ENCODE measurements at regions not wholly inside any gene's neighbourhood (a gene's known extent, or its start where the extent isn't known, plus 50 kb on each side); places are given as distances from the start of the nearest gene placed in this dataset.
"Not testable (repeated sequence)": the region's sequence is repeated elsewhere in the genome, so short reads cannot be mapped to it uniquely, and the experiment has no call there.

DNA sequence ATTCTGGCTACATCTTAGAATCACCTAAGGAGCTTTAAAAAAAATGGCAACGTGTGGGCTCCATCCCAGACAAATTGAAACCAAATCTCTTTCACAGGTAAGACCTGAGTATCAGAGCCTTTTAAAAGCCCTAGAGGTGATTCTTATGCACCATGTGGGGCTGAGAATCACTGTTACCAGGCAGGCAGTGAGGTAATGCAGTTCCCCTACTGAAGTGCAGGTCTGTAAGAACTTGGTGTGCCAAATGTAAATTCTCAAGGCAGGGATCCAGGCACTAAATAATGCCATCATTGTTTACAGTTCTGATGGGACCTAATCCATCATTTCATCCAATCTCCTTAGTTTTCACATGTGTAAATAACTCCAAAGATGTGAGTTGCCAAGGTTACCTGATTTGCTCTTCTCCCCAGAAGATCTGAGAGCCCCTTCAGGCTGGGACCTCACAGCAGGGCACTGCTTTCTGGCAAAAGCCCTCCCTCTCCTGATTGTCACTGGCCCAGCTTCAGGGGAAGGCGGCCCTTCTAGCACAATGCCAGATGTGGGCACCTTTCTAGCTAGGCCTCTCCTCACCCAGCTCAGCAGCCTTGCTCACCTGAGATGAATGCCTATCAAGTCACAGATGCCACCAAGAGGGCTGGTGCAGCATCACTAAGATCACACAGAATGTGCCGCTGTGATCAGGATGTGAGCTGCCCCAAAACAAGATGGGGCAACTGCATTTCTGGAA is 73.6 kb upstream of the RGPD5 start:
- 55 to 64% methylated on average over 2 of the region's 3 CpGs for WGBS, 2 donors (ENCODE audit: low coverage in 1 of 2)
- Histone ChIP-seq H3K4me3 (no peak overlapping the region), H3K27me3 (no peaks in the 10 kb centered on the region), H3K27ac (no peak overlapping the region), H3K4me1 (no peaks in the 10 kb centered on the region), H3K9me3 (no peaks in the 10 kb centered on the region), H3K36me3 (no peaks in the 10 kb centered on the region)
- TF ChIP-seq POLR2A (IDR thresholded peaks at IDR 0.05) (no peak), EP300 (IDR thresholded peaks at IDR 0.05) (no peak), POLR2AphosphoS5 (IDR thresholded peaks at IDR 0.05) (no peak)
- TF ChIP-seq, protein P1, sequence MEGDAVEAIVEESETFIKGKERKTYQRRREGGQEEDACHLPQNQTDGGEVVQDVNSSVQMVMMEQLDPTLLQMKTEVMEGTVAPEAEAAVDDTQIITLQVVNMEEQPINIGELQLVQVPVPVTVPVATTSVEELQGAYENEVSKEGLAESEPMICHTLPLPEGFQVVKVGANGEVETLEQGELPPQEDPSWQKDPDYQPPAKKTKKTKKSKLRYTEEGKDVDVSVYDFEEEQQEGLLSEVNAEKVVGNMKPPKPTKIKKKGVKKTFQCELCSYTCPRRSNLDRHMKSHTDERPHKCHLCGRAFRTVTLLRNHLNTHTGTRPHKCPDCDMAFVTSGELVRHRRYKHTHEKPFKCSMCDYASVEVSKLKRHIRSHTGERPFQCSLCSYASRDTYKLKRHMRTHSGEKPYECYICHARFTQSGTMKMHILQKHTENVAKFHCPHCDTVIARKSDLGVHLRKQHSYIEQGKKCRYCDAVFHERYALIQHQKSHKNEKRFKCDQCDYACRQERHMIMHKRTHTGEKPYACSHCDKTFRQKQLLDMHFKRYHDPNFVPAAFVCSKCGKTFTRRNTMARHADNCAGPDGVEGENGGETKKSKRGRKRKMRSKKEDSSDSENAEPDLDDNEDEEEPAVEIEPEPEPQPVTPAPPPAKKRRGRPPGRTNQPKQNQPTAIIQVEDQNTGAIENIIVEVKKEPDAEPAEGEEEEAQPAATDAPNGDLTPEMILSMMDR (IDR thresholded peaks at IDR 0.05) = no peak
- no peak for ATAC-seq

DNA sequence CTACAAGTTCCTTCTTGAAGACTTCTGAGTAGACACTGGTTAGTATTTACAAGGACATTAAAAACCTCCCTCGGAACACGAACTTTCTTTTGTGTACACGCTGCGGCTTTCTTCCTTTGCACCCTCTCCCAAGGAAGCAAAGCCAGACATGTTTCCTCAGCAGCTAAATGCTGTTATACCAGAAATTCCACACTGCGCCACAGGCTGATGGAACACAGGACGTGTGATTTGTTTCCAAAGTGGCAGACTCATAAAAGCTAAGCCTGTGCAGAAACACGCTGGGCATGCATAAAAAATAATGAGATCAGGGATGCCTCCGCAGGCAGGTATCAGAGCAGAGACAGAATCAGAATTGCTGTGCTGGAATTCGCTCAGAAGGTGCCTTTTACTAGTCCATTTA is 73.0 kb upstream of the RGPD5 start:
- Histone ChIP-seq H3K9me3 (no peaks in the 10 kb centered on the region), H3K27ac (no peak overlapping the region), H3K36me3 (no peaks in the 10 kb centered on the region), H3K4me1 (no peaks in the 10 kb centered on the region), H3K4me3 (no peak overlapping the region), H3K27me3 (peaks cover under 1% of the 10 kb centered on the region)
- TF ChIP-seq EP300 (IDR thresholded peaks at IDR 0.05) = no peak
- TF ChIP-seq, protein P1 (IDR thresholded peaks at IDR 0.05) = no peak
- TF ChIP-seq POLR2AphosphoS5 (IDR thresholded peaks at IDR 0.05) = no peak
- no peak for TF ChIP-seq POLR2A (IDR thresholded peaks at IDR 0.05)
- no peak for ATAC-seq
- WGBS, 2 donors (ENCODE audit: low coverage in 1 of 2) = 66 to 100% methylated on average over 6 to 8 of the region's 9 CpGs

DNA sequence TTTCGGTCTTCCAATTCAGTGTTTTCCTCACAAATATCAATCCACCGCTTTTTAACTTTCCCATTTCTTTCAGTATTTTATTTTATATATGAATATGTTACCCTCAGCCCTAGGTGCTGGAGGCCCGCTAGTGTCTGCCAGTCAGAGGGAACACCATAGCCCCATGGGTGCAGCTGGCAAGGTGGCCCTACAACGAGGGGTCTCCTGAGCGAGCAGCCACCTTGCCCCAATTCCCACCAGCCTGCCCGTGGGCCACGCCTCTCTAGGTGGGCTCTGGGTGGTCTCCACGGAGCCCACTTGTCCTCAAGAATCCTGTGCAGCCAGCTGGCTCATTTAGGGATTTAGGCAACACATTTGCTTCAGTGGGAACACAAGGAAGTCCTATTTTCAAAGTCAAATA is 72.5 kb upstream of the RGPD5 start:
- no peak for ATAC-seq
- TF ChIP-seq, protein P1 (IDR thresholded peaks at IDR 0.05) = no peak
- no peak for TF ChIP-seq POLR2AphosphoS5 (IDR thresholded peaks at IDR 0.05)
- no peak for TF ChIP-seq EP300 (IDR thresholded peaks at IDR 0.05)
- no peak for TF ChIP-seq POLR2A (IDR thresholded peaks at IDR 0.05)
- peaks cover 6% of the 10 kb centered on the region for H3K27me3 ChIP-seq
- H3K4me1 ChIP-seq = no peaks in the 10 kb centered on the region
- H3K27ac ChIP-seq = no peak overlapping the region
- H3K9me3 ChIP-seq = no peaks in the 10 kb centered on the region
- WGBS, 2 donors (ENCODE audit: low coverage in 1 of 2) = 93 to 100% methylated on average over 3 to 4 of the region's 8 CpGs
- no peak overlapping the region for H3K4me3 ChIP-seq
- no peaks in the 10 kb centered on the region for H3K36me3 ChIP-seq

DNA sequence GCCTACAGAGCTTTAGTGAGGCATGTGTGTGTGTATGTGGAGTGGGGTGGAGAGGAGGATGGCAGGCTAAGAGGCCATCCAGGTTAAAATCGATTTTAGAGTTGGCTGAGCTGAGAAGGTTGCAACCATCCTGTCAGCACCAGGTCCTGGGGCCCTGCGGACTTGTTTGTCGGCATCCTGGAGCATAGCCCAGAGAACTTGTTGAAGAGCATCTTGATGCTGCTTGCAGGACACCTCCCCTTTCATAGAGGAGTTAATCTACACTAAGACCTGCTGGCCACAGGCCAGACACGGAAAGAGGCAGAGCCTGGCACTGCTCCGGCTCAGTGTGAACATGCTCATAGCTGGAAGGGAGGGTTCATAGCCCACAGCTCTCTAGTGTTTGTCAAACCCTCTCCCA is 72.1 kb upstream of the RGPD5 start:
- H3K27me3 ChIP-seq = peaks cover 7% of the 10 kb centered on the region
- no peak for TF ChIP-seq EP300 (IDR thresholded peaks at IDR 0.05)
- TF ChIP-seq, protein P1 (IDR thresholded peaks at IDR 0.05) = no peak
- no peak for TF ChIP-seq POLR2AphosphoS5 (IDR thresholded peaks at IDR 0.05)
- TF ChIP-seq POLR2A (IDR thresholded peaks at IDR 0.05) = no peak
- H3K36me3 ChIP-seq = no peaks in the 10 kb centered on the region
- H3K4me3 ChIP-seq = no peak overlapping the region
- H3K4me1 ChIP-seq = no peaks in the 10 kb centered on the region
- WGBS, 2 donors (ENCODE audit: low coverage in 1 of 2) = 23 to 32% methylated on average over 3 to 4 of the region's 5 CpGs
- no peak for ATAC-seq
- no peaks in the 10 kb centered on the region for H3K9me3 ChIP-seq
- no peak overlapping the region for H3K27ac ChIP-seq

DNA sequence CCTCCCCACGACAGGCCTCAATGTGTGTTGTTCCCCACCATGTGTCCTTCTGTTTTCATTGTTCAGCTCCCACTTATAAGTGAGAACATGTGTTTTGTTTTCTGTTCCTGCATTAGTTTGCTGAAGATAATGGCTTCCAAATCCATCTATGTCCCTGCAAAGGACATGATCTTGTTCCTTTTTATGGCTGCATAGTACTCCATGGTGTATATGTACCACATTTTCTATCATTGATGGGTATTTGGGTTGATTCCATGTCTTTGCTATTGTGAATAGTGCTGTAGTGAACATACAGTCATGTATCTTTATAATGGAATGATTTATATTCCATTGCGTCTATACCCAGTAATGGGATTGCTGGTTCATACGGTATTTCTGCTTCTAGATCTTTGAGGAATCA is 71.5 kb upstream of the RGPD5 start:
- H3K27ac ChIP-seq, ATAC-seq: not testable (repeated sequence)
- WGBS, 2 donors (ENCODE audit: low coverage in 1 of 2) = 80 to 87% methylated on average over 3 of the region's 3 CpGs

DNA sequence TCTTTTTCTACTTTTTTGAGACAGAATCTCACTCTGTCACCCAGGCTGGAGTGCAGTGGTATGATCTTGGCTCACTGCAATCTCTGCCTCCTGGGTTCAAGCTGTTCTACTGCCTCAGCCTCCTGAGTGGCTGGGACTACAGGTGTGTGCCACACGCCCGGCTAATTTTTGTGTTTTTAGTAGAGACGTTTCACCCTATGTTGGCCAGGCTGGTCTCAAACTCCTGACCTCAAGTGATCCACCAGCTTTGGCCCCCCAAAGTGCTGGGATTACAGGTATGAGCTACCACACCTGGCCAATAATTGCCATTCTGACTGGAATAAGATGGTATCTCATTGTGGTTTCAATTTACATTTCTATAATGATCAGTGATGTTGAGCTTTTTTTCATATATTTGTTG is 71.0 kb upstream of the RGPD5 start:
- WGBS, 2 donors (ENCODE audit: low coverage in 1 of 2) = 90 to 92% methylated on average over 3 of the region's 3 CpGs
- H3K27ac ChIP-seq, H3K36me3 ChIP-seq, H3K9me3 ChIP-seq, ATAC-seq, H3K4me1 ChIP-seq, H3K4me3 ChIP-seq, H3K27me3 ChIP-seq: not testable (repeated sequence)

More for the DNA sequence above, 71.5 kb upstream of the RGPD5 start:
- H3K27me3 ChIP-seq, H3K4me3 ChIP-seq, H3K4me1 ChIP-seq, H3K36me3 ChIP-seq, H3K9me3 ChIP-seq: not testable (repeated sequence)

Measured in gastroesophageal sphincter (tissue), 4 donors.